ENCODE measurements at regions not wholly inside any gene's neighbourhood (a gene's known extent, or its start where the extent isn't known, plus 50 kb on each side); places are given as distances from the start of the nearest gene placed in this dataset.
"Not testable (repeated sequence)": the region's sequence is repeated elsewhere in the genome, so short reads cannot be mapped to it uniquely, and the experiment has no call there.

DNA sequence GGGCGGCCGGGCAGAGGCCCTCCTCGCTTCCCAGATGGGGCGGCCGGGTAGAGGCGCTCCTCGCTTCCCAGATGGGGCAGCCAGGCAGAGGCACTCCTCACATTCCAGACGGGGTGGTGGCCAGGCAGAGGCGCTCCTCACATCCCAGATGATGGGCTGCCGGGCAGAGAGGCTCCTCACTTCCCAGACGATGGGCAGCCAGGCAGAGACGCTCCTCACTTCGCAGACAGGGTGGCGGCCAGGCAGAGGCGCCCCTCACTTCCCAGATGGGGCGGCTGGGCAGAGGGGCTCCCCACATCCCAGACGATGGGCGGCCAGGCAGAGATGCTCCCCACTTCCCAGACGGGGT lies 83.1 kb upstream of the TFPI start:
- POLR2A ChIA-PET (ENCODE audit: unreplicated experiment); H2AK5ac ChIP-seq (ENCODE audit: low read depth, low read length); H4K5ac ChIP-seq (ENCODE audit: low read depth, low read length); H3K4me2 ChIP-seq (ENCODE audit: low read depth, low read length); H3K4me1 ChIP-seq (ENCODE audit: control insufficient read depth, insufficient read depth, low read length); H2BK20ac ChIP-seq (ENCODE audit: low read depth, low read length); H4K91ac ChIP-seq (ENCODE audit: insufficient read depth, low read depth, low read length); in situ Hi-C loops (cut with MboI; ENCODE audit: low sequenced_read_pairs); H3K9me3 ChIP-seq (ENCODE audit: control insufficient read depth, insufficient read depth, low read length); H3K4me3 ChIP-seq (ENCODE audit: insufficient read depth, low read depth, low read length); DNase-seq; H3K4ac ChIP-seq (ENCODE audit: low read depth, low read length); H4K8ac ChIP-seq (ENCODE audit: low read depth in 2 of 2, low read length in 2 of 2); dilution Hi-C loops (cut with HindIII; ENCODE audit: low sequenced_read_pairs, unreplicated experiment); H2AK9ac ChIP-seq (replicated peaks; ENCODE audit: low read depth, low read length, poor library complexity); H3K9me1 ChIP-seq (ENCODE audit: insufficient read depth, low read length); H2BK5ac ChIP-seq (ENCODE audit: low read depth, low read length, poor library complexity, severe bottlenecking); H2BK15ac ChIP-seq (ENCODE audit: low read depth, low read length); CTCF ChIA-PET; H4K20me1 ChIP-seq (ENCODE audit: insufficient read depth, low read length); H3K27ac ChIP-seq (ENCODE audit: insufficient read depth, low read length); H3K9ac ChIP-seq (ENCODE audit: low read depth, low read length); H3K56ac ChIP-seq (ENCODE audit: extremely low read depth, insufficient read depth, low read length); H2BK120ac ChIP-seq (ENCODE audit: low read depth, low read length); ATAC-seq (ENCODE audit: low read depth); BruUV-seq (replicated peaks); H3K36me3 ChIP-seq (ENCODE audit: control insufficient read depth, insufficient read depth, low read length); intact Hi-C loops (cut with micrococcal nuclease); H3K23ac ChIP-seq (ENCODE audit: low read depth, low read length); H3K79me1 ChIP-seq (ENCODE audit: low read depth in 1 of 2, low read length in 2 of 2); H3K27me3 ChIP-seq (ENCODE audit: control insufficient read depth, insufficient read depth, low read length); H3K14ac ChIP-seq (replicated peaks; ENCODE audit: low read depth, low read length); H3K18ac ChIP-seq (ENCODE audit: low read depth, low read length); H2AFZ ChIP-seq (replicated peaks; ENCODE audit: low read length, poor library complexity): not testable (repeated sequence)
- WGBS, 2 experiments (ENCODE audit: extremely low coverage in 2 of 2, insufficient read length in 1 of 2) = 94% methylated on average over 3 of the region's 19 CpGs; no CpG with 5 or more reads in 1 of the 2 experiments

DNA sequence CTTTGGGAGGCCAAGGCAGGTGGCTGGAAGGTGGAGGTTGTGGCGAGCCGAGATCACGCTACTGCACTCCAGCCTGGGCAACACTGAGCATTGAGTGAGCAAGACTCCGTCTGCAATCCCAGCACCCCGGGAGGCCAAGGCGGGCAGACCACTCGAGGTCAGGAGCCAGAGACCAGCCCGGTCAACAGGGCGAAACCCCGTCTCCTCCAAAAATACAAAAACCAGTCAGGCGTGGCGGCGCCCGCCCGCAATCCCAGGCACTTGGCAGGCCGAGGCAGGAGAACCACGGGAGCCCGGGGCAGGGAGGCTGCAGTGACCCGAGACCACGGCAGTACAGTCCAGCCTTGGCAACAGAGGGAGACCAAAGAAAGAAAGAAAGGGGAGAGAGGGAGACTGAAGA lies 83.5 kb upstream of the TFPI start:
- in situ Hi-C loops (cut with MboI; ENCODE audit: low sequenced_read_pairs); H3K4me2 ChIP-seq (ENCODE audit: low read depth, low read length); H3K18ac ChIP-seq (ENCODE audit: low read depth, low read length); H4K5ac ChIP-seq (ENCODE audit: low read depth, low read length); H2BK15ac ChIP-seq (ENCODE audit: low read depth, low read length); H3K56ac ChIP-seq (ENCODE audit: extremely low read depth, insufficient read depth, low read length); H2AK9ac ChIP-seq (replicated peaks; ENCODE audit: low read depth, low read length, poor library complexity); H3K4me3 ChIP-seq (ENCODE audit: insufficient read depth, low read depth, low read length); H3K9ac ChIP-seq (ENCODE audit: low read depth, low read length); intact Hi-C loops (cut with micrococcal nuclease); H3K14ac ChIP-seq (replicated peaks; ENCODE audit: low read depth, low read length); H4K20me1 ChIP-seq (ENCODE audit: insufficient read depth, low read length); H3K36me3 ChIP-seq (ENCODE audit: control insufficient read depth, insufficient read depth, low read length); H3K9me1 ChIP-seq (ENCODE audit: insufficient read depth, low read length); H2AK5ac ChIP-seq (ENCODE audit: low read depth, low read length); H4K91ac ChIP-seq (ENCODE audit: insufficient read depth, low read depth, low read length); POLR2A ChIA-PET (ENCODE audit: unreplicated experiment); H3K4me1 ChIP-seq (ENCODE audit: control insufficient read depth, insufficient read depth, low read length); CTCF ChIA-PET; H3K79me1 ChIP-seq (ENCODE audit: low read depth in 1 of 2, low read length in 2 of 2); H2BK20ac ChIP-seq (ENCODE audit: low read depth, low read length); H3K4ac ChIP-seq (ENCODE audit: low read depth, low read length); H2BK5ac ChIP-seq (ENCODE audit: low read depth, low read length, poor library complexity, severe bottlenecking); H4K8ac ChIP-seq (ENCODE audit: low read depth in 2 of 2, low read length in 2 of 2); H3K27me3 ChIP-seq (ENCODE audit: control insufficient read depth, insufficient read depth, low read length); H2AFZ ChIP-seq (replicated peaks; ENCODE audit: low read length, poor library complexity); dilution Hi-C loops (cut with HindIII; ENCODE audit: low sequenced_read_pairs, unreplicated experiment); DNase-seq; H3K27ac ChIP-seq (ENCODE audit: insufficient read depth, low read length); ATAC-seq (ENCODE audit: low read depth); H3K23ac ChIP-seq (ENCODE audit: low read depth, low read length); H3K9me3 ChIP-seq (ENCODE audit: control insufficient read depth, insufficient read depth, low read length); H2BK120ac ChIP-seq (ENCODE audit: low read depth, low read length); BruUV-seq (replicated peaks): not testable (repeated sequence)
- WGBS, 2 experiments (ENCODE audit: extremely low coverage in 2 of 2, insufficient read length in 1 of 2) = 95% methylated on average over 4 of the region's 20 CpGs; no CpG with 5 or more reads in 1 of the 2 experiments
